ENCODE measurements at regions not wholly inside any gene's neighbourhood (a gene's known extent, or its start where the extent isn't known, plus 50 kb on each side); places are given as distances from the start of the nearest gene placed in this dataset.

GRCh38 chr14:48430805-48431204 lies 755.4 kb upstream of the MDGA2 start:
- TF ChIP-seq CTCF (IDR thresholded peaks at IDR 0.05; ENCODE audit: low read depth, low read length, missing control alignments): no peak
- DNase-seq (ENCODE audit: low read depth): no peak
- H3K4me3 ChIP-seq (ENCODE audit: low read depth, low read length): no peak overlapping the region

GRCh38 chr14:48429512-48429911 lies 754.1 kb upstream of the MDGA2 start:
- no peak overlapping the region for H3K4me3 ChIP-seq (ENCODE audit: low read depth, low read length)
- TF ChIP-seq CTCF (IDR thresholded peaks at IDR 0.05; ENCODE audit: low read depth, low read length, missing control alignments): no peak
- no peak for DNase-seq (ENCODE audit: low read depth)

- H3K4me3 ChIP-seq (ENCODE audit: low read depth, low read length): no peak overlapping the region
- no peak for DNase-seq (ENCODE audit: low read depth)
- TF ChIP-seq CTCF (IDR thresholded peaks at IDR 0.05; ENCODE audit: low read depth, low read length, missing control alignments): no peak
Measured at GRCh38 chr14:48417715-48418500, 742.5 kb upstream of the MDGA2 start.

- no peak for TF ChIP-seq CTCF (IDR thresholded peaks at IDR 0.05; ENCODE audit: low read depth, low read length, missing control alignments)
- DNase-seq (ENCODE audit: low read depth): no peak
- no peak overlapping the region for H3K4me3 ChIP-seq (ENCODE audit: low read depth, low read length)
Measured at GRCh38 chr14:48401321-48401720, 725.9 kb upstream of the MDGA2 start.

- no peak for DNase-seq (ENCODE audit: low read depth)
- peak; percentile 57 for TF ChIP-seq CTCF (IDR thresholded peaks at IDR 0.05; ENCODE audit: low read depth, low read length, missing control alignments)
- H3K4me3 ChIP-seq (ENCODE audit: low read depth, low read length): no peak overlapping the region
Measured at GRCh38 chr14:48398675-48399282, 723.4 kb upstream of the MDGA2 start.

GRCh38 chr14:48391661-48392060 lies 716.3 kb upstream of the MDGA2 start:
- no peak for TF ChIP-seq CTCF (IDR thresholded peaks at IDR 0.05; ENCODE audit: low read depth, low read length, missing control alignments)
- DNase-seq (ENCODE audit: low read depth): no peak

GRCh38 chr14:48390346-48390745 lies 714.9 kb upstream of the MDGA2 start:
- no peak overlapping the region for H3K4me3 ChIP-seq (ENCODE audit: low read depth, low read length)
- no peak for TF ChIP-seq CTCF (IDR thresholded peaks at IDR 0.05; ENCODE audit: low read depth, low read length, missing control alignments)
- DNase-seq (ENCODE audit: low read depth): no peak

More at GRCh38 chr14:48391661-48392060, 716.3 kb upstream of the MDGA2 start:
- no peak overlapping the region for H3K4me3 ChIP-seq (ENCODE audit: low read depth, low read length)

Measured in GM12864 (cell line).